GM12878 (cell line): ENCODE measurements at regions not wholly inside any gene's neighbourhood (a gene's known extent, or its start where the extent isn't known, plus 50 kb on each side); places are given as distances from the start of the nearest gene placed in this dataset.

Experiments
- ATAC-seq: fragments of 200-7000 bp; cut with Tn5 transposase; 3 replicates; pipeline ENCODE4 v1.9.1; 2020; ENCODE audit warnings: mild to moderate bottlenecking, moderate library complexity
- BruUV-seq: library from RNA; stranded (reverse); fragments of 400-500 nt; replicated peaks from 2 replicates; lab custom pipeline; 2021; lab: Mats Ljungman, UMichigan
- CTCF ChIA-PET: fragments of 300-600 bp; sonication (Branson Sonifier 250); formaldehyde crosslinking; extraction: SDS; loops from one replicate; lab custom pipeline; 2021; ENCODE audit warnings: inconsistent platforms; lab: Yijun Ruan, JAX
- POLR2A ChIA-PET: fragments of 350-600 bp; formaldehyde crosslinking; extraction: SDS; loops from one replicate; lab custom pipeline; 2021; ENCODE audit warnings: inconsistent platforms; lab: Charles Lee
- RAD21 ChIA-PET: fragments of 300-600 bp; sonication (Branson Sonifier 250); formaldehyde crosslinking; loops from one replicate; lab custom pipeline; 2023; ENCODE audit warnings: antibody characterized with exemption; ENCODE audit not compliant: unreplicated experiment; lab: Charles Lee
- SMC1A ChIA-PET: fragments of 300-600 bp; sonication (Branson Sonifier 250); formaldehyde crosslinking; loops from one replicate; lab custom pipeline; 2023; ENCODE audit not compliant: unreplicated experiment, uncharacterized antibody; lab: Charles Lee
- DNase-seq: peaks from one replicate; pipeline ENCODE4 v3.0.0-alpha.2; 2011; ENCODE audit warnings: low read depth, low spot score
- FAIRE-seq: peaks from 3 replicates; lab custom pipeline; 2011; peaks lifted over from hg19 to GRCh38; lab: Jason Lieb, UNC
- H2AFZ ChIP-seq: 2 replicates; pipeline ENCODE4 v1.6.0; 2011; ENCODE audit warnings: low read depth, low read length, control low read depth; ENCODE audit not compliant: control insufficient read depth
- H3K27ac ChIP-seq: 2 replicates; pipeline ENCODE4 v1.5.1; 2011; ENCODE audit warnings: control low read depth; ENCODE audit not compliant: control insufficient read depth, insufficient read depth
- H3K27me3 ChIP-seq, 2 experiments: replicated peaks in 1 of 2; 2 replicates each; pipeline versions ENCODE4 v1.6.0 to v1.6.1; 2011; ENCODE audit warnings: low read length in 1 of 2; ENCODE audit not compliant: control insufficient read depth in 2 of 2, insufficient read depth in 2 of 2
- H3K36me3 ChIP-seq, 2 experiments: 2 replicates each; pipeline ENCODE4 v1.5.1; 2011; ENCODE audit warnings: low read length in 1 of 2; ENCODE audit not compliant: control insufficient read depth in 2 of 2, insufficient read depth in 2 of 2
- H3K4me1 ChIP-seq: 2 replicates; pipeline ENCODE4 v1.6.1; 2011; ENCODE audit warnings: mild to moderate bottlenecking, low read length, moderate library complexity, mixed read lengths; ENCODE audit not compliant: control insufficient read depth, insufficient read depth
- H3K4me2 ChIP-seq: 2 replicates; pipeline ENCODE4 v1.6.0; 2011; ENCODE audit warnings: control low read depth; ENCODE audit not compliant: control insufficient read depth, insufficient read depth
- H3K4me3 ChIP-seq: fragments of 200-600 bp; sonication (generic); 2 replicates; pipeline ENCODE4 v1.5.1; 2016
- H3K79me2 ChIP-seq: 2 replicates; pipeline ENCODE4 v1.6.0; 2011; ENCODE audit warnings: low read length; ENCODE audit not compliant: control insufficient read depth, insufficient read depth
- H3K9ac ChIP-seq: 2 replicates; pipeline ENCODE4 v1.8.0; 2011; ENCODE audit warnings: low read length, control low read depth, mixed read lengths; ENCODE audit not compliant: control insufficient read depth, insufficient read depth
- H3K9me3 ChIP-seq: replicated peaks from 3 replicates; pipeline ENCODE4 v1.5.1; 2011; ENCODE audit warnings: mild to moderate bottlenecking, low read length; ENCODE audit not compliant: control insufficient read depth, insufficient read depth
- H4K20me1 ChIP-seq: 2 replicates; pipeline ENCODE4 v1.6.0; 2011; ENCODE audit not compliant: control insufficient read depth, insufficient read depth
- CBX5 ChIP-seq: sonication (generic); IDR thresholded peaks from 2 replicates; pipeline ENCODE4 v1.6.1; 2016; ENCODE audit warnings: low read depth, moderate library complexity, mild to moderate bottlenecking, inconsistent platforms
- HDGF ChIP-seq: fragments of 450-650 bp; IDR thresholded peaks from 2 replicates; pipeline ENCODE4 v1.6.1; 2016; ENCODE audit warnings: antibody characterized with exemption
- JUNB ChIP-seq: IDR thresholded peaks from 2 replicates; pipeline ENCODE4 v1.6.1; 2016; ENCODE audit warnings: antibody characterized with exemption, mild to moderate bottlenecking
- NFYB ChIP-seq: IDR thresholded peaks from 2 replicates; pipeline ENCODE4 v1.6.1; 2011; ENCODE audit warnings: low read depth, mild to moderate bottlenecking, low read length, improper control_type of control experiment, moderate library complexity; ENCODE audit not compliant: insufficient read depth
- NR2C1 ChIP-seq: fragments of 450-650 bp; IDR thresholded peaks from 2 replicates; pipeline ENCODE4 v1.6.1; 2017; ENCODE audit warnings: antibody characterized with exemption, mild to moderate bottlenecking, moderate library complexity
- SMAD1 ChIP-seq: fragments of 450-650 bp; IDR thresholded peaks from 2 replicates; pipeline ENCODE4 v1.6.1; 2018; ENCODE audit warnings: mild to moderate bottlenecking, low read depth; ENCODE audit not compliant: partially characterized antibody
- SUPT20H ChIP-seq: IDR thresholded peaks from 2 replicates; pipeline ENCODE4 v1.6.1; 2011; ENCODE audit warnings: low read depth, mild to moderate bottlenecking, low read length, moderate library complexity, borderline replicate concordance; ENCODE audit not compliant: control insufficient read depth
- YBX1 ChIP-seq: fragments of 450-650 bp; IDR thresholded peaks from 2 replicates; pipeline ENCODE4 v1.6.1; 2016; ENCODE audit warnings: antibody characterized with exemption
- ZNF217 ChIP-seq: fragments of 450-650 bp; IDR thresholded peaks from 2 replicates; pipeline ENCODE4 v1.6.1; 2017; ENCODE audit warnings: antibody characterized with exemption, mild to moderate bottlenecking
- ZNF687 ChIP-seq: fragments of 450-650 bp; IDR thresholded peaks from 2 replicates; pipeline ENCODE4 v1.6.1; 2017; ENCODE audit warnings: mild to moderate bottlenecking, moderate library complexity
- WGBS: methylation state at CpG from one replicate; pipeline ENCODE4 v1.1.6; 2016; ENCODE audit warnings: low lambda C conversion rate; ENCODE audit not compliant: insufficient replicate concordance, insufficient coverage; ENCODE audit errors: missing lambda C conversion rate; 5-methylcytosine and 5-hydroxymethylcytosine counted together
- in situ Hi-C: fragments of 300-500 bp; cut with MboI; formaldehyde crosslinking; loops from 9 replicates; pipeline ENCODE4 v1.14.3; 2018; ENCODE audit warnings: mixed read lengths
- intact Hi-C: fragments of 100-400 bp; cut with micrococcal nuclease; formaldehyde crosslinking; loops from one replicate; pipeline ENCODE4 v1.14.2; 2022; ENCODE audit not compliant: unreplicated experiment

GRCh38 chr1:69246710-69247109 is 321.0 kb upstream of the LRRC7 start:
- CTCF ChIA-PET = interaction anchor here (1.0 kb wide), 1 partner anchor 12 kb away, joined by 3 read pairs; no protein-coding TSS in a partner anchor
- ATAC-seq (no peak), DNase-seq (no peak), FAIRE-seq (no peak)
- Histone ChIP-seq H3K36me3 (no peaks in the 10 kb centered on the region), H3K79me2 (no peaks in the 10 kb centered on the region), H3K27me3 (no peaks in the 10 kb centered on the region), H2AFZ (no peak overlapping the region), H3K4me1 (no peaks in the 10 kb centered on the region), H3K27ac (no peak overlapping the region), H3K9ac (no peak overlapping the region), H3K9me3 (no peaks in the 10 kb centered on the region), H4K20me1 (no peaks in the 10 kb centered on the region), H3K4me2 (no peak overlapping the region), H3K4me3 (no peak overlapping the region)
- no peak for TF ChIP-seq JUNB
- in situ Hi-C loops (no loop called here), intact Hi-C loops (no loop called here)
- POLR2A ChIA-PET = no interaction called here
- 100% methylated on average over 2 of the region's 2 CpGs for WGBS
- RAD21 ChIA-PET = no interaction called here
- BruUV-seq = no TSS peak
- SMC1A ChIA-PET = interaction anchor here (0.8 to 1.0 kb wide), 2 partner anchors 11 to 23 kb away, joined by 3 to 4 read pairs; no protein-coding TSS in a partner anchor

- FAIRE-seq (no peak), DNase-seq (no peak), ATAC-seq (no peak)
- H3K27ac ChIP-seq = no peak overlapping the region
- TF ChIP-seq HDGF (no peak), ZNF687 (no peak), NFYB (no peak), SUPT20H (no peak), YBX1 (no peak), ZNF217 (no peak), NR2C1 (no peak), SMAD1 (no peak), CBX5 (no peak)
- ChIA-PET POLR2A (no interaction called here), RAD21 (no interaction called here), CTCF (no interaction called here), SMC1A (no interaction called here)
- no peaks in the 10 kb centered on the region for H4K20me1 ChIP-seq
- WGBS = 29% methylated on average over 4 of the region's 4 CpGs
- BruUV-seq = no TSS peak
- H3K4me2 ChIP-seq = no peak overlapping the region
- in situ Hi-C loops = no loop called here
- no peak overlapping the region for H3K4me3 ChIP-seq
- H2AFZ ChIP-seq = no peak overlapping the region
- H3K4me1 ChIP-seq = no peaks in the 10 kb centered on the region
- no peak overlapping the region for H3K9ac ChIP-seq
- H3K27me3 ChIP-seq = no peaks in the 10 kb centered on the region
- H3K9me3 ChIP-seq = no peaks in the 10 kb centered on the region
- no peaks in the 10 kb centered on the region for H3K36me3 ChIP-seq
- intact Hi-C loops = no loop called here
- no peaks in the 10 kb centered on the region for H3K79me2 ChIP-seq
Observed at GRCh38 chr1:69252696-69253095, 315.0 kb upstream of the LRRC7 start.
